Mucosa of rectum (tissue), 2 donors: ENCODE measurements at regions not wholly inside any gene's neighbourhood (a gene's known extent, or its start where the extent isn't known, plus 50 kb on each side); places are given as distances from the start of the nearest gene placed in this dataset.

Experiments used
- H3K27ac ChIP-seq, 2 donors: one replicate each; pipeline ENCODE4 v1.7.0; 2013; ENCODE audit warnings: inconsistent platforms in 2 of 2, low read depth in 2 of 2, low read length in 2 of 2
- H3K27me3 ChIP-seq, 2 donors: one replicate each; pipeline ENCODE4 v1.7.0; 2013; ENCODE audit warnings: low read length in 2 of 2; ENCODE audit not compliant: control insufficient read depth in 2 of 2, insufficient read depth in 2 of 2
- H3K36me3 ChIP-seq, 2 donors: one replicate each; pipeline ENCODE4 v1.7.0; 2013; ENCODE audit warnings: low read length in 2 of 2; ENCODE audit not compliant: control insufficient read depth in 2 of 2, insufficient read depth in 2 of 2
- H3K4me1 ChIP-seq, 2 donors: one replicate each; pipeline ENCODE4 v1.7.0; 2013; ENCODE audit warnings: low read length in 2 of 2, mild to moderate bottlenecking in 1 of 2; ENCODE audit not compliant: control insufficient read depth in 2 of 2, insufficient read depth in 2 of 2
- H3K4me3 ChIP-seq, 2 donors: one replicate each; pipeline ENCODE4 v1.7.0; 2013; ENCODE audit warnings: low read length in 2 of 2
- H3K9ac ChIP-seq, 2 donors: one replicate each; pipeline ENCODE4 v1.7.0; 2013; ENCODE audit warnings: low read length in 2 of 2, low read depth in 1 of 2, mild to moderate bottlenecking in 1 of 2
- H3K9me3 ChIP-seq, 2 donors: one replicate each; pipeline ENCODE4 v1.7.0; 2013; ENCODE audit warnings: low read length in 2 of 2; ENCODE audit not compliant: control insufficient read depth in 2 of 2
- donor health status: healthy.
- donor health status: Normal muscosa, but diverticular disease.

DNA sequence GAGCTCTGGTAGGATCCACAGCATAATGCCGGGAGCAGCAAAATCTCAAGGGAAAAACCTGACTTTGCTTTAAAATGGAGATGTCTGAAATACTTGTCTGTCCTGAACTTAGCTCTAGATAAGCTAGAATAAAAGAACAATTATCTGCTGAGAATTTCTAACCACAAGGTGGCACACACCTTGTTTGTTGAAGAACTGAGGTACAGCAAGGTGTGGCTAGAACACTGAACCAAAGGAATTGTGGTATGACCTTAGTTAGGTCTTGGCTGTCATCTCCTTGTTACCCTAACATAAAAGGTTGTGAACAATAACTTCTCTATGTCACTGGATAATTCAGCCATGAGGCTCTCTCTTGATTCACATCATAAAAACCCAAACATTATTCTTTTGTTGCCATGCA is 72.3 kb upstream of the ANXA1 start:
- Histone ChIP-seq H3K4me3 (no peak overlapping the region), H3K36me3 (no peaks in the 10 kb centered on the region), H3K9me3 (no peaks in the 10 kb centered on the region), H3K27ac (no peak overlapping the region), H3K27me3 (no peaks in the 10 kb centered on the region), H3K9ac (no peak overlapping the region), H3K4me1 (peaks cover 3 to 6% of the 10 kb centered on the region in 2 donors)

- Histone ChIP-seq H3K9me3 (no peaks in the 10 kb centered on the region), H3K4me1 (peaks cover 3 to 6% of the 10 kb centered on the region in 2 donors), H3K36me3 (no peaks in the 10 kb centered on the region), H3K4me3 (no peak overlapping the region), H3K27ac (no peak overlapping the region), H3K9ac (no peak overlapping the region), H3K27me3 (no peaks in the 10 kb centered on the region)
These were observed 74.0 kb upstream of the ANXA1 start for GRCh38 chr9:73077625-73078030.

DNA sequence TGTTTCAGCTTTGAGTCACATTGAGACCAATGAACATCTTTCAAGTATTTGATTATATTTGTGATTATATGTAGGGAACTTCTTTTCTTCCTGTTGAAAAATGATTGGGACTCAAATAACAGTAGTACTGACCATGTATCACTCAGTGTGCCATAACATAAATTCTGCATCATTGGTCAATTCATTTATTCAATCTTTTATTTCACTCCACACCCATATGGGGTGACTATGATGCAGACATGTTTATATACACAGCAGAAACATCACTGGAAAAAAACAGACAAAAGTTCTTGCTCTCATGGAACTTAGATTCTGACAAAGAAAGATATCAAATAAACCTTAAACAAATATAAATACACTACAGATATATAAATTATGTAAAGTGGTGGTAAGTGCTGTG is 74.7 kb upstream of the ANXA1 start:
- Histone ChIP-seq H3K27me3 (no peaks in the 10 kb centered on the region), H3K9ac (no peak overlapping the region), H3K4me1 (peaks cover 3 to 6% of the 10 kb centered on the region in 2 donors), H3K27ac (no peak overlapping the region), H3K36me3 (no peaks in the 10 kb centered on the region), H3K9me3 (no peaks in the 10 kb centered on the region), H3K4me3 (no peak overlapping the region)

DNA sequence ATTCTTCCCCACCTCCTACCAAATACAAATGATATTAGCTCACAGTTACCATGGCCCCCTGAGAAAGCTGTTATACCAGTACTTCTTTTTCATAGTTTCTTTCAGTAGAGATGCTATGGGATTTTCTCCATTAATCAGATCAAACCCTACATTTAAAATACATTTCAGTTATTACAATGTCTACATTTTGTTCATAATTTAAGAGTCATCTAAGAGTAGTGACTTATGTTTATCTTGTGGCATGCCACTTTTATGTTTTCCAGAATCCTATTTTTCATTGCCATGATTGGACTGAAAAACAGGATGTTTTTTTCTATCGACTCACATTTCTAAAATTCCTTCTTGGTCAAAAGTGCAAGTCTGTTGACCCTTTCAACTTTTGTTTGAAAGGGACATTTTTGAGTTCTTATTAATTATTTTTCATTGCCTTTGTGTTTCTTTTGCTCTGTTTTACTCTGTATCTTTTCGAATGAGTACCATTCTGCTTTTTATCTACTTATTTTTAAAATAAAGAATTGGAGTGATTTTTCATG is 77.4 kb upstream of the ANXA1 start:
- peaks cover 0 to 2% of the 10 kb centered on the region in 2 donors for H3K4me1 ChIP-seq
- no peak overlapping the region for H3K27ac ChIP-seq
- H3K9ac ChIP-seq, result no peak overlapping the region
- H3K36me3 ChIP-seq, result no peaks in the 10 kb centered on the region
- H3K27me3 ChIP-seq, result no peaks in the 10 kb centered on the region
- H3K9me3 ChIP-seq, result no peaks in the 10 kb centered on the region
- no peak overlapping the region for H3K4me3 ChIP-seq

- no peak overlapping the region for H3K4me3 ChIP-seq
- no peak overlapping the region for H3K27ac ChIP-seq
- no peaks in the 10 kb centered on the region for H3K4me1 ChIP-seq
- no peaks in the 10 kb centered on the region for H3K36me3 ChIP-seq
- no peaks in the 10 kb centered on the region for H3K27me3 ChIP-seq
- no peak overlapping the region for H3K9ac ChIP-seq
- H3K9me3 ChIP-seq, result no peaks in the 10 kb centered on the region
These were observed 78.1 kb upstream of the ANXA1 start for GRCh38 chr9:73073337-73074175.

DNA sequence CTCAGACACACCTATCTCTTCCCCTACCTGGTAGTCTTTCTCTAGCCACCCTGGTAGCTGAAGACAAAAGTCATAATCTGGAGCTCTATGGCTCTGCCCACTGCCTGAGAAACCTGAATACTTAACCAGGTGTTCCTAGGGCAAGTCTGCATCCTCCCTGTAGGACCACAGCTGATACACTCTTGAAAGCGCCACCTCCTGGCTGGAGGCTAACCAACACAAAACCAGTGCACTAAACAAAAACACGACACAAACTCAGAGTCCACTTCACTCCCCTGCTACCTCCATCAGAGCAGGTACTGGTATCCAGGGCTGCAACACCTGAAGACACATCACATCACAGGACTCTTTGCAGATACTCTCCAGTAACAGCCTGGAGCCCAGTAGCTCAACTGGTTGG is 84.6 kb upstream of the ANXA1 start:
- Histone ChIP-seq H3K9ac (no peak overlapping the region), H3K4me1 (no peaks in the 10 kb centered on the region), H3K27ac (no peak overlapping the region), H3K36me3 (no peaks in the 10 kb centered on the region), H3K27me3 (no peaks in the 10 kb centered on the region), H3K4me3 (no peak overlapping the region), H3K9me3 (no peaks in the 10 kb centered on the region)

GRCh38 chr9:73065439-73065838 is 86.2 kb upstream of the ANXA1 start:
- no peak overlapping the region for H3K27ac ChIP-seq
- no peak overlapping the region for H3K4me3 ChIP-seq
- H3K4me1 ChIP-seq, result no peaks in the 10 kb centered on the region
- no peak overlapping the region for H3K9ac ChIP-seq
- no peaks in the 10 kb centered on the region for H3K9me3 ChIP-seq
- no peaks in the 10 kb centered on the region for H3K36me3 ChIP-seq
- H3K27me3 ChIP-seq, result no peaks in the 10 kb centered on the region

GRCh38 chr9:73064315-73064714 is 87.3 kb upstream of the ANXA1 start:
- H3K9ac ChIP-seq, result no peak overlapping the region
- no peaks in the 10 kb centered on the region for H3K36me3 ChIP-seq
- H3K9me3 ChIP-seq, result no peaks in the 10 kb centered on the region
- no peak overlapping the region for H3K4me3 ChIP-seq
- H3K27me3 ChIP-seq, result no peaks in the 10 kb centered on the region
- no peak overlapping the region for H3K27ac ChIP-seq
- no peaks in the 10 kb centered on the region for H3K4me1 ChIP-seq

- no peak overlapping the region for H3K4me3 ChIP-seq
- no peaks in the 10 kb centered on the region for H3K36me3 ChIP-seq
- no peaks in the 10 kb centered on the region for H3K9me3 ChIP-seq
- H3K9ac ChIP-seq, result no peak overlapping the region
- H3K27ac ChIP-seq, result no peak overlapping the region
- no peaks in the 10 kb centered on the region for H3K27me3 ChIP-seq
- no peaks in the 10 kb centered on the region for H3K4me1 ChIP-seq
These were observed 90.5 kb upstream of the ANXA1 start for GRCh38 chr9:73061146-73061545.

DNA sequence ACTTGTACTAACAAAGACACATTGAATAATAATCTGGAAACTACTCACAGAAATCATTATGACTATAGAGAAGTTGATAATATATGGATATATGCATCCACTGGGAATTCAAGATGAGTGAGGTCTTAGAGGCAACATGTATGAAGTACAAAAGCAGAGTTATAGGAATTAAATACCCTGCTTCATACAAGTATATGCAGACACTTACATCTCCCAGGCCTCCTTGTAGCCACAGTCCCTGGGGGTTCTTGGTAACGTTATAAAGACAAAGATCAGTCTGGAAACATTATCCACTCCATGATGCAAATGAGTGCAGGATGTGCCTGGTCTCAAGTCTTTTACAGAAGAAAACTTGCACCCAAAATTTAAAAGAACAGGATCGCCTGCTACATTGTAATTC is 92.4 kb upstream of the ANXA1 start:
- no peaks in the 10 kb centered on the region for H3K27me3 ChIP-seq
- H3K36me3 ChIP-seq, result no peaks in the 10 kb centered on the region
- H3K4me1 ChIP-seq, result no peaks in the 10 kb centered on the region
- no peak overlapping the region for H3K4me3 ChIP-seq
- no peak overlapping the region for H3K27ac ChIP-seq
- H3K9me3 ChIP-seq, result no peaks in the 10 kb centered on the region
- no peak overlapping the region for H3K9ac ChIP-seq
